Mesenteric fat pad (tissue), 1 donor: ENCODE measurements at regions not wholly inside any gene's neighbourhood (a gene's known extent, or its start where the extent isn't known, plus 50 kb on each side); places are given as distances from the start of the nearest gene placed in this dataset.

Source experiments
- DNase-seq: peaks from one replicate; pipeline ENCODE4 v3.0.0-alpha.2; 2020; ENCODE audit warnings: low spot score
- donor health status: DM: yes; HTN: yes; CAD: no.

DNA sequence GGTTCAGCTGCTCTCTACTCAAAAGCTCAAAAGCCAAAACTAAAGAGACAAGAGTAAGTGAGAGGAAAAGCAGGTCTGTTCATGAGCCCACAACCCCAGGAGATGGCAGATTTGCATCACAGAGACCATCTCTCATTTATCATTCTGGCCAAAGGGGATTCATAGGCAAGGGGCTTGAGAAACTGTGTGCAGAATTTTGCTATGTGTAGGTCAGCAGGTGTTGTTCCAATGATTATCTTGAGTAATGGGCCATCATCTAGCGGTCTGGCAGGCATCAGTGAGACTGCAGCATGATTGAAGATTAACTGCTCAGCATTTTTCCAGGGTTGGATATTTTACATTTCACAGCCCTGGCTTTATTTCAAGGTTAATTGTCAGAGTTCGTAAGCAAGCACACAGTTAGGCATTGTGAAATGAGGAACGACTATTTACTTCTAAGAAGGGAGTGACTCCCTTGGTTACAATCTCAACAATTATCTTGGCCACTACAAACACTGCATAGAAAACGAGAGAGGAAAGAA lies 1204.6 kb upstream of the TMPRSS15 start:
- no peak for DNase-seq

DNA sequence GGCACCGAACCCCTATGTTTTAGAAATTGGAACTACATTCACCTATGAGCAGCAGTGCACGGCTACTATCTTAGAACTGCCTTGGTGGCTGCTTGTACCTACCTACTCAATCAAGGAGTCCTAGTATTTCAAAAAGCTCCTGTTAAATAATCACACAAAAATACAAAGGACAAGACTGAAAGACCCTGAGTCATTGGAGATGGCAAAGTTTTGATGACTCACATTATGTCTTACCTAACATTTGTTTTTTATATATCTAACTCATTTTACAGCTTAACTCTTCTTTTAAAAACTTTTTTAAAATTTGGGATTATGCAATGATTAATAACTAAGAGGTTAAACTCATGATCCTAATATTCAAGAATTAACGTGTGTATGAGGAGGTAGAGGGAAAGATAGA lies 1206.0 kb upstream of the TMPRSS15 start:
- no peak for DNase-seq

DNA sequence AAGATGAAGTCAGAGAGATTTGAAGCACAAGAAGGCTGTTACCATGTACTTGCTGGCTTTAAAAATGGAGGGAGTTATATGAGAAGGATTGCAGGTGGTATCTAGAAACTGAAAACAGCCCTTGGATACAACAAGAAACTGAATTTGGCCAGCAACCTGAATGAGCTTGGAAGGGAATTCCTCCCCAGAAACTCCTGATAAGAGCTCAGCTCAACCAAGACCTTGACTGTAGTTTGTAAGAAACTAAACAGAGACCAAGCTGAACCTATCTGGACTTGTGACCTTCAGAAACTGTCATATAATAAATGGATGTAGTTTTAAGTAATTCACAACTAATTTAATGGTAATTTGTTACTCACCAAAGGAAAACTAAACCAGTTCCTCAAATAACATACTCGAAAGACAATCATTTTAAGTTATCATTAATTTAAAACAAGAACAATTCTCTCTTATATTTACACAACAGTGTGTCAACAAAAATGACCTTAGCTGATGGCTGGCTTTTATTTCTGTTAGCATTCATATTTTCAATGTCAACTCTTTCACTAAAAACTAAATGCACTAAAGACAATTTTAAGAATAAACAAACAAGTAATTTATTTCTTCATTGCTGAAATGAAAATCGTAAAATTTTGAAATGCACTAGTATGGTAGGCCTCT lies 1218.4 kb upstream of the TMPRSS15 start:
- no peak for DNase-seq

DNA sequence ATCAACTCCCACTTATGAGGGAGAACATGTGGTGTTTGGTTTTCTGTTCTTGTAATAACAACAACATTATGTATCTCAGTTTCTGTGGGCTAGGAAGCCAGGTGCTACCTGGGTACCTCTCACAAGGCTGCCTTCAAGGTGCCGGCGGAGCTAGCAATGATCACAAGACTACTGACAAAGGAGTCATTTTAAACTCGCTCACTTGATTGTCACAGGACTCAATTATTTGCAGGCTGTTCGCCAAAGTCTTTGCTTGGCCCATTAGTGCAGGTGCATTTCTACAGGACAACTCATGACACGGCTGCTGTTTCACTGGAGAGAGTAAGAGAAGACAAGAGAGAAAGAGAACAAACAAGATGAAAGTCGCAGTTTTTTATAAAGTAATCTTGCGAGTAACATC lies 1237.4 kb upstream of the TMPRSS15 start:
- DNase-seq: no peak

DNA sequence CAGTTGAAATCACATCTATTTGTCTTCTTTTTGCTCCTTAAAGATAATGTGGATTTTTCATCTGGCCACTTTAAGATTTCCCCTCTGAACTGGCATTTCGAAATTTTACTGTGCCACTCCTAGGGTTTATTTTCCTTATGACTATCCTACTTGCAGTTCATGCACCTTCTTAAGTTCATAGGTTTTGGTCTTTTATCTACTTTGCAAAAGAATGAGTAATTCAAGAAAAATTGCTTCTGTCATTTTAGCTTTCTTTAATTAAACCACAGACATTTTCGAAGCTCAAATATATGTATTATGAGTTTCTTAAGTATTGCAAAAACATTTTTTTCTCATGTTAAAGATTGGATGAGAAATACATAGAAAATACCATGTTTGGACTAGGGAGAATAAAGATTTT lies 1244.8 kb upstream of the TMPRSS15 start:
- no peak for DNase-seq

DNA sequence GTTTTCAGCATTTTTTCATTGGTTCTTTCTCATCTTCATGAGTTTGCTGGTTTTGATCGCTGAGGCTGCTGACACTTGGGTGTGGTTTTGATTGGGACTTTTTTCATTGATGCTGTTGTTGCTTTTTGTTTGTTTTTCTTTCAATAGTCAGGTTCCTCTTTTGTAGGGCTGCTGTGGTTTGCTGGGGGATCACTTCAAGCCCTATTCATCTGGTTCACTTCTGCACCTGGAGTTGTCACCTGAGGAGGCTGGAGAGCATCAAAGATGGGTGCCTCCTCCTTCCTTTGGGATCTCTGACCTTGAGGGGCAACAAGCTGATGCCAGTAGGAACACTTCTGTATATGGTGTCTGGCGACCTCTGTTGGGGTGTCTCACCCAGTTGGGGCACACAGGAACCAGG lies 1279.9 kb upstream of the TMPRSS15 start:
- no peak for DNase-seq

DNA sequence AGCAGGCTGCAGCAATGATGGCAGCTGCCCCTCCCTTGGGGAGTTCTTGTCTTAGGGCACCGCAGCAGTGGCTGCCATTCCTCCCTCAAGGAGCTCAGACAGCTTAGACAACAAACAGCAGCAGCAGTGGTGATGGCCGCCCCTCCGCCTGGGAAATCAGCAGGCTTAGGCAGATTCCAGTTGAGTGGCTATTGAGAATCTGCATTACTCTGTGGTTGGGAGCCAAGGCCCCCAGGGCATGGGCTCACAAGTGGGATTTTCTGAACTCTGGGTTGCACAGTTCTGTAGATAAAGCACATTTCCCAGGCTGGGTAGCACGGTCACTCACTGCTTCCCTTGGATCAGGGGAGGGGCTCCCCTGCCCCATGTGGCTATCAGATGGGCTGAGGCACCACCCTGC lies 1280.7 kb upstream of the TMPRSS15 start:
- DNase-seq: no peak

DNA sequence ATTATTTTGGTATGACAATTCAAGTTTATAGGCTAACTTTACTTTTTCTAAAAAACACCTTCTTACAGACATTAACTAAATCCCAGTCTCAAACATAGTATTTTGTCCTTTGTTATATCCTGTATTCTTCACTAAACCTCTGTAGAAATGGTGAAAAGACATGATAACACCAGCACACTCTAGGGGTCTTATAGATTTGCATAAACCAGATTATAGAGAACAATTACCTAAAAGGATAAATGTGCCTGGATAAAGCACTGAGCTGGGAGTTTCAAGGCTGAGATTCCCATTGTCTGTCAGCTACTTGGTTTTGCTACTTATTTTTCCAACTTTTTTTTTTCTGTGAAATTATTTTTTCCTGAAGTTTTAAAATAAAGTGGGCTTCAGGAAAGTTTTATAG lies 1288.6 kb upstream of the TMPRSS15 start:
- no peak for DNase-seq

DNA sequence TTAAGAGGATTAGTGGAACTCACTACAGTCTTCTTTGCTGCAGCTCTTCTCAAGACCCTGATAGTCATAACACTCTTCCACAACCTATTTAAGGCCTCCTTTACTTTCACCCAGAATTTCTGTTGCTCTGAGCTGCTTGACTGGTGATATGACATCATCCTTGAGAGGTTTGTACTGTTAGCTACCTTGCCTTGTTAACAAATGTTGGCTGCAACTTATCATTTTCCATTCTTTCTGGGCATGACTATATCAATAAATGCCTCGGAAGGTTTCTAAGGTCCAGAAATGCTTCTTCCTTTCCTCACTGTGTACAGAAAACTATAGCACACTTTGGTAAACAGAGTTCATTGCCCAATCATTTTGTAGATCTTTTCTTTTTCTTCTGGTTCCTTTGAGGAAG lies 1292.2 kb upstream of the TMPRSS15 start:
- no peak for DNase-seq

DNA sequence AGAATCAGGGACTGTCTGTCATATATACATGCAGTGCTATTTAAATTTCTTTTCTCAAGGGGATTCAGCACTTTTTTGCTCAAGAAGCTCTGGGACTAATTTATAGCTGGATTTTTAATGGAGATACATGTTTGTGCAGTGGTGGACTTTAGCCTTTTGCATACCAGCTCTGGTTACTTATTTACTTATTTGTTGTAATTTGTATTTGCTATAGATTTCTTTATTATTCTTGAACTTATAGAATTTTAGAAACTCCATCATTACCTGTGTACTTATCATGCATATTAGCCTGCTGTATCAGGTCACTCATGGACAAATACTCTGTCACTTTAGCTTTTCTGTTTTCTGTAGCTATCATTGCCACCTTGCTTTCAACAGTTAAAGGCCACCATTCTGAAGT lies 1296.9 kb upstream of the TMPRSS15 start:
- DNase-seq: no peak

DNA sequence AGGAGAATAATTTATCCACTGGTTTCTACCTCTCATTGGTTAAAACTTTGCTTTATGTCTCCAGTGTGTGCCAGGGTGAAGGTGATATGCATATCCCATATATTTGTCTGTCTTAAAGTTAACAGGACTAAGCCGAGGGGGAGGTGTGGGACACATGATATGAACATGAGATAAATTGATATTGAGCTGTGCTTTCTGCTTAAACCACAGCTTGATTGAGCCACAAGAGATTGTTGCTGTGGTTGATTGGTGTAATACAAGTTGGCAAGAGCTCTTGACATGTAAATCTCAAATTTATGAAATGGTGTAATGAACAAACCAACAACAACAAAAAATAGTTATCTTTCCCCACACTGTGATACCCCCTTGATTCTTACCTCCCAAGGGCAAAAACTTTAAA lies 1295.5 kb upstream of the NCAM2 start:
- no peak for DNase-seq

DNA sequence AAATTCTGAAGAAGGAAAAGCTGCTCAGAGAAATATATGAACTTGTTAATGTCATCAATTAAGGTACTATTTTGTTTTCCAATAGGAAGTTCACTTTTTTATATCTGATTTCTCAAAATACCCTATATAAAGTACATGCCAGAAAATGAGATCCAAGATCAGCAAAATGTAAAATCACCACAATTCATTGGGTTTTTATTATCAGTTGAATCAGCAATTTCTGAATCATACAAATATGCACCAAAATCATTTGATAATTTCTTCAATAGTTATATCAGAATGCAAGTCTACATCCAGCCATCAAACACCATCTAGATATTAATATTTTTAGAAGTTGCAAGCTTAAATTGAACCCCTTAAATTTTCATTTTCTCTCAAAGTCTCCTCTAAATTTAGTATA lies 1293.4 kb upstream of the NCAM2 start:
- no peak for DNase-seq

DNA sequence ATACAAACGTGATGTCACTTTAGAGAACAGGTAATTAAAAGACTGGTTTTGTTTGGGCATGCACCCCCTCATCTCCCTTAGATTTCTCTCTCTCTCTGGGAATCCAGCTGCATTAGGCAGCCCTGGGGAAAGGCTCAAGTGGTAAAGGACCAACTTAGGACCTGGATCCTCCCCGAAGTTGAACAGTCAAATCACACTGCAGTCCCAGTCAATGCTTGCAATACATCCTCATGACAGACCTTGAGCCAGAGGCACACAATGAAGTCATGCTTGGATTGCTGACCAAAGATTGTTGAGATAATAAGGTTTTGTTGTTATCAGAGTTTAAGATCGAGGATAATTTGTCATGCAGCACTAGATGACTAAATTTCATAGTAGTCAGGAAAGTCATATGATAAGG lies 1285.8 kb upstream of the NCAM2 start:
- DNase-seq: no peak

DNA sequence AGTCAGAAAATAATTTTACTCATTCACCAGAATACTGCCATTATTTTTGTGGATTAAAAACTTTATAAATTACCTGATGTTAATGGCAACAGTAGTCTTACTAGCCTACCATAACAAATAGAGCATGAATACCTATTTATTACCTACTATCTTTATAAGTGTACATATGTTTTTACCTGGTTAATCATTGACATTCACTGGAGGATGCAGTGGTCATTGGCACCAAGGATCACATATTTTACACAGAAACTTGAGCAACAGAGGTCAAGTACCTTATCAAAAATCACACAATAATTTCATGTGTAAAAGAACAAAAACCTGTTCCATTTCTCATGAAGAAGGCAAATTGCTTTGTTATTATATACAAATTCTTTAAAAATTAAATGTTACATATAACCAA lies 1284.9 kb upstream of the NCAM2 start:
- DNase-seq: no peak

DNA sequence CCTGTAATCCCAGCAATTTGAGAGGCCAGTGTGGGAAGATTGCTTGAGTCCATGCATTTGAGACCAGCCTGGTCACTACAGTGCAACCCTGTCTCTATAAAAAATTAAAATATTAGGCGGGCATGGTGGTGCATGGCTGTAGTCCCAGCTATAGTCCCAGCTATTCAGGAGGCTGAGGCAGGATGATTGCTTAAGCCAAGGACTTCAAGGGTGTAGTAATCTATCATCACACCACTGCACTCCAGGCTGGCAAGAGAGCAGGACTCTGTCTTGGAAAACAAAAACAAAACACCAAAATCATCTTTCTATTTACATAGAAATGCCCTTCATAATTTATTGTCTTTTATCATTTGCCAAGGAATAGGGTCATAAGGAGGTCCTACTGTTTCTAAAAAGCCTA lies 1274.1 kb upstream of the NCAM2 start:
- no peak for DNase-seq

DNA sequence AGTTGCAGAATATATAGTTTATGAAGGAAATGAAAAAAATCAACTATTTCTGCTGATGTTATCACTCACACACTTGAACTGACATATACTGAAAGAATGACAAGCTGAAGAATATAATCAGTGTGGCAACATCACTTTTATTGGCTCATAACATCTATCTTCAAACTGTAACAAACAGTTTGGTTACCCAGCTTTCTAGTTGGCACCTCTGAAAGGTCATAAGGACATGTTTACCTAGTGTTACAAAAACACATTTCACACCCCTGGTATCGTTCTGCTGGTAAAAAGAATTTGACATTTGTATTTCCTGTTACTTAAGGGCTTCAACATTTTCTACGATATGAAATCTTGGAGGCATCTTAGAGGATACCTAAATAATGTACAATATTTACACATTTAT lies 1267.0 kb upstream of the NCAM2 start:
- no peak for DNase-seq

DNA sequence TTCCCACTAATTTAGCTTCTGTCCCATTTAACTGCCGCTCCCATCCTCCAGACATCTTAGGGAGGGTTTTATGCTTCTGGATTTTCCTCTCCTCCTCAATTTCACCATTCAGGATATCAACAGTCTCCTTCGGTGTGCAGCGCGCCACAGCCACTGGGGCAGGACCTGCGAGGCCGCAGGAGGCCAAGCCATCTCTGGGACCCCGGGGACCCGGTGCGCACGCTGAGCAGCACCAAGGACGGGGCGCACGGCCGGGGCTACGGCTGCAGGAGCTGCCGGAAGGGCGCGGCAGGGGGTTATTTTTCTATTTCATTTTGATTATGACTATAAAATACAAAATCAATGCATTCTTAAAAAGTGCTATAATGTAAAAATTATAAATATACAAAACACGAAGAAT lies 1238.4 kb upstream of the NCAM2 start:
- DNase-seq: no peak

DNA sequence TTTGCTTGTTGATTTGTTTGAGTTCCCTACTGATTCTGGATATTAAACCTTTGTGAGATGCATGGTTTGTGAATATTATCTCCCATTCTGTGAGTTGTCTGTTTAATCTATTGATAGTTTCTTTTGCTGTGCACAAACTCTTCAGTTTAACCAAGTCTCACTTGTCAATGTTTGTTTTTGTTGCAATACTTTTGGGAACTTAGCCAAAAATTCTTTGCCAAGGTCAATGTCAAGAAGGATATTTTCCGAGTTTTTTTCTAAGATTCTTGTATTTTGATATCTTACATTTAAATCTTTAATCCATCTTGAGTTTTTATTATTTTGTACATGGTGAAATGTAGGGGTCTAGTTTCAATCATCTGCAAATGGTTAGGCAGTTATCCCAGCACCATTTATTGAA lies 1230.7 kb upstream of the NCAM2 start:
- DNase-seq: no peak

DNA sequence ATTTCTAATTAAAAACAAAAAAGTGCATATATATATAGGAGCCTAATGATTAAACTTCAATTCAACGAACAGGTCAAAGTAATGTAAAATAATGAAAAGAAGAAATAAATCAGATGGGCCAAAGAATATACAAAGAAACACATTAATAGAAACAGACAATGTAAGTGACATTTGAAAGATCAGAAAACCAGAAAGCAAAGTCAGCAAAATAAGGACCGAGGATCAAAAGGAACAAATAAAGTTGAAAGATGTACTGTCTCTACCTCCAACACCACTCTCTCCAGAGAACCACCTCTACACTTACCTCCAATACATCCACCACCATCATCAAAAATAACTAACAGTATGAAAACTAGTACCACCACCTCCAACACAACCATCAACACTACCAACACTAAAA lies 1226.3 kb upstream of the NCAM2 start:
- no peak for DNase-seq

DNA sequence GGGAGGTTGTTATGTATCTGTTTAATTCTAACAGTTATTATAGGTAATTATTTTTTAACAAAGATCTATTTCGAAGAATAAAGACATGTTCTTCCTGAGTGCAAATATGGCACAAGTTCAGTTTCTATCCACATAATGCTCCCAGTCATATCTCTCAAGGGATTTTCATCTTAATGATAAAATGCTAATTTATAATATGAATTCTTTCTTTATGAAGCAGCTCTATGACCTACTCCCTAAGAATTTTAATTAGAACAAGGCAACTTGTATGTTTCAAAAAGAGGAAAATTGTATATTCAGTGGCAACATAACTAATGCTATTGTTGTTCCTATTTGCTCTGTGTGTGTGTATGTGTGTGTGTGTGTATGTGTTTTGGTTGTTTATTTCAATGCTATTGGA lies 1222.1 kb upstream of the NCAM2 start:
- DNase-seq: no peak

DNA sequence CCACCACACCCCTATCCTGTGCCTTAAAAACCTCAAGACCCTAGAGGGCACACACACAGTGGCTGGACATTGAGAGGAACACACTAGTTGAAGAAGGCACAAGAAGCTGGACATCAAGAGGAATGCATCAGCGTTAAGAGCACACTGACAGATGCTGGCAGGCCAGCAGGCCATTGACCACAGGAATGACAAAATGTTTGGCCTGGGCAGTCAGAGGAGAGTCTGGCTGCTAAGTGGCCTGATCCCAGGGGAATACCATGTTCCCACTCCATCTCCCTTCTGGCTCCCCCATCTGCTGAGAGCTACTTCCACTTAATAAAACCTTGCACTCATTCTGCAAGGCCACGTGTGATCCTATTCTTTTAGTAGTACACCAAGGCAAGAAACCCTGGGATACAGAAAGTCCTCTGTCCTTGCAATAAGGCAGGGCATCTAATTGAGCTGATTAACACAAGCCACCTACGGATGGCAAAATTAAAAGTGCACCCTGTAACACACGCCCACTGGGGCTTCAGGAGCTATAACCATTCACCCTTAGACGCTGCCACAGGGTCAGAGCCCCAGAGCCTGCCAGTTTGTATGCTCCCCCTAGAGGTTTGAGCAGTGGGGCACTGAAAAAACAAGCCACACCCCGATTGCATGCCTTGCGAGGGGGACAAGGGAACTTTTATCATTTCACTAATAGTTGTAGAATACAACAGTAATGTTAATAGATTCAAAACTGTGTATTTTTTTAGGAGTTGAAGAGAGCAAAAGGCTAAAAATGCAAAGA lies 1216.1 kb upstream of the NCAM2 start:
- no peak for DNase-seq

DNA sequence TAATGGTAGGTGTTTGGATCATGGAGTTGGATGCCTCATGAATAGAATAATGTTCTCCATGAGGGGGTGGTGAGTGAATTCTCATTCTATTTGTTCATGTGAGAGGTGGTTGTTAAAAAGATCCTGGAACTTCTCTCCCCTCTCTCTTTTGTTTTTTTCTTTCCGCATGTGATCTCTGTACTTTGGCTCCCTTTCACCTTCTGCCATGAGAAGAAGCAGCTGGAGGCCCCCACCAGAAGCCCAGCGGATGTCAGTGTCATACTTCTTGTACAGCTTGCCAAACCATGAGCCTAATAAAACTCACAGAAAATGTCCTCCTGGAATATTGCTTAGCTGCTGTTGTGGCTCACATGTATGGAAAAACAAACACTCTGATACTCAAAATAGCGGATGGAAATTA lies 1212.3 kb upstream of the NCAM2 start:
- no peak for DNase-seq

DNA sequence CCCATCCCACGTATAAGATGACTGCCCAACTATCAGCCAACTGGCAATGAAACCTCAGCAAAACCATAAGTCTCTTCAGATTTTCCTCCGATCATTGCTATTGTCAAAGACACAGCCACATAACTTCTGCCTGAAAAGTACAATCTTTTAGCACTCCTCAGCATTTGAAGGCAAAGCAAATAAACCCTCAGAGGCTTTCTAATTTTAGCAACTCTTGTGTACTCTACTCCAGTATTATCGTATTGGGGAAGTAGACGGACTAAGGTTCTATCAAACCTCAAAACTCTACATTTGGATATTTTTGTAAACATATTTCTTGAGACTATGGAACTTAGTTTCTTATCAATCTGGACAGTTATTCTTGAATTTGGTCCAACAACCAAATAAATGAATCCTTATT lies 1206.2 kb upstream of the NCAM2 start:
- no peak for DNase-seq
